SK-N-SH (cell line): ENCODE measurements at regions not wholly inside any gene's neighbourhood (a gene's known extent, or its start where the extent isn't known, plus 50 kb on each side); places are given as distances from the start of the nearest gene placed in this dataset.

Source experiments
- CTCF ChIA-PET: fragments of 300-600, 350-600 bp; formaldehyde crosslinking; extraction: SDS; loops from one replicate; lab custom pipeline; 2021; lab: Yijun Ruan, JAX
- POLR2A ChIA-PET: fragments of 350-600 bp; sonication (Branson Sonifier 250); formaldehyde crosslinking; extraction: SDS; loops from one replicate; lab custom pipeline; 2020; ENCODE audit warnings: antibody characterized with exemption, inconsistent platforms; lab: Yijun Ruan, JAX
- DNase-seq: peaks from one replicate; pipeline ENCODE4 v3.0.0; 2012
- H2AFZ ChIP-seq: fragments of 200-600 bp; sonication (generic); 2 replicates; pipeline ENCODE4 v1.8.1; 2016; ENCODE audit warnings: antibody characterized with exemption, mild to moderate bottlenecking, low read depth
- H3F3A ChIP-seq: fragments of 200-600 bp; sonication (generic); replicated peaks from 2 replicates; pipeline ENCODE3; 2016; ENCODE audit warnings: antibody characterized with exemption, mild to moderate bottlenecking; ENCODE audit not compliant: insufficient read depth
- H3K27ac ChIP-seq, 2 experiments: fragments of 200-500 bp in 1 of 2; fragments of 200-600 bp in 1 of 2; sonication (Bioruptor generic) in 1 of 2; sonication (generic), shearing (Covaris generic) in 1 of 2; 2 replicates each; pipeline versions ENCODE4 v1.5.1 to v1.6.1; 2014 to 2016; ENCODE audit warnings: low read depth in 2 of 2, inconsistent platforms in 1 of 2, low read length in 1 of 2, mild to moderate bottlenecking in 1 of 2, mixed read lengths in 1 of 2
- H3K27me3 ChIP-seq: fragments of 200-600 bp; sonication (generic), shearing (Covaris generic); 2 replicates; pipeline ENCODE4 v1.6.1; 2016; ENCODE audit warnings: mixed run types; ENCODE audit not compliant: insufficient read depth
- H3K36me3 ChIP-seq, 2 experiments: fragments of 200-500 bp in 1 of 2; fragments of 200-600 bp in 1 of 2; sonication (Bioruptor generic) in 1 of 2; sonication (generic) in 1 of 2; replicated peaks in 1 of 2; 2 replicates each; pipeline versions ENCODE3 to v1.5.1; 2014 to 2016; ENCODE audit warnings: low read length in 1 of 2, mild to moderate bottlenecking in 1 of 2; ENCODE audit not compliant: insufficient read depth in 2 of 2, control insufficient read depth in 1 of 2
- H3K4me1 ChIP-seq, 2 experiments: fragments of 200-500 bp in 1 of 2; fragments of 200-600 bp in 1 of 2; sonication (Bioruptor generic) in 1 of 2; sonication (generic), shearing (Covaris generic) in 1 of 2; 2 replicates each; pipeline versions ENCODE4 v1.5.1 to v1.6.1; 2014 to 2016; ENCODE audit warnings: low read depth in 1 of 2, low read length in 1 of 2, mixed run types in 1 of 2; ENCODE audit not compliant: insufficient read depth in 2 of 2, control insufficient read depth in 1 of 2
- H3K4me2 ChIP-seq: fragments of 200-600 bp; sonication (generic), shearing (Covaris generic); 2 replicates; pipeline ENCODE4 v1.6.1; 2017; ENCODE audit warnings: mixed run types
- H3K4me3 ChIP-seq, 2 experiments: fragments of 200-500 bp in 1 of 2; fragments of 200-600 bp in 1 of 2; sonication (Bioruptor generic) in 1 of 2; sonication (generic), shearing (Covaris generic) in 1 of 2; 2 replicates each; pipeline versions ENCODE4 v1.5.1 to v1.8.1; 2014 to 2016; ENCODE audit warnings: low read depth in 2 of 2, inconsistent platforms in 1 of 2, low read length in 1 of 2, mild to moderate bottlenecking in 1 of 2, mixed read lengths in 1 of 2, moderate library complexity in 1 of 2
- H3K79me2 ChIP-seq: fragments of 200-600 bp; sonication (generic); 2 replicates; pipeline ENCODE4 v1.8.1; 2017; ENCODE audit warnings: mild to moderate bottlenecking; ENCODE audit not compliant: insufficient read depth
- H3K9ac ChIP-seq: fragments of 200-600 bp; sonication (generic); 2 replicates; pipeline ENCODE4 v1.6.1; 2017; ENCODE audit warnings: mixed run types
- H3K9me2 ChIP-seq: fragments of 200-600 bp; sonication (generic); 2 replicates; pipeline ENCODE4 v1.6.1; 2017; ENCODE audit warnings: mixed run types
- H3K9me3 ChIP-seq: fragments of 200-600 bp; sonication (generic); 2 replicates; pipeline ENCODE4 v1.6.1; 2017; ENCODE audit warnings: mixed run types, mild to moderate bottlenecking, moderate library complexity
- H4K20me1 ChIP-seq: fragments of 200-600 bp; sonication (generic); 2 replicates; pipeline ENCODE4 v1.6.1; 2017; ENCODE audit warnings: mild to moderate bottlenecking, mixed run types; ENCODE audit not compliant: insufficient read depth
- CHD2 ChIP-seq: fragments of 150-350 bp; IDR thresholded peaks from 2 replicates; pipeline ENCODE4 v1.6.1; 2018; ENCODE audit warnings: low read length; ENCODE audit not compliant: partially characterized antibody
- ELF1 ChIP-seq: IDR thresholded peaks from 2 replicates; pipeline ENCODE4 v1.4.0; 2012
- EP300 ChIP-seq, 2 experiments: IDR thresholded peaks; 2 replicates each; pipeline versions ENCODE4 v1.4.0 to v1.6.1; 2012; ENCODE audit warnings: borderline replicate concordance in 1 of 2, low read depth in 1 of 2, low read length in 1 of 2
- EZH2phosphoT487 ChIP-seq: fragments of 200-600 bp; sonication (generic); IDR thresholded peaks from 2 replicates; pipeline ENCODE4 v1.6.1; 2017; ENCODE audit warnings: low read depth, mixed run types, mild to moderate bottlenecking, antibody characterized with exemption, moderate library complexity, borderline replicate concordance
- FOXJ3 ChIP-seq: sonication (generic); formaldehyde crosslinking; IDR thresholded peaks from 2 replicates; pipeline ENCODE4 v1.5.1; 2020; ENCODE audit warnings: mild to moderate bottlenecking, missing genetic modification reagents
- FOXM1 ChIP-seq: IDR thresholded peaks from 2 replicates; pipeline ENCODE4 v1.4.0; 2012; ENCODE audit warnings: low read depth, mild to moderate bottlenecking
- JUND ChIP-seq: IDR thresholded peaks from 2 replicates; pipeline ENCODE4 v1.4.0; 2012
- MEF2A ChIP-seq: IDR thresholded peaks from 2 replicates; pipeline ENCODE4 v1.4.0; 2012; ENCODE audit warnings: low read depth, borderline replicate concordance
- NFIC ChIP-seq: IDR thresholded peaks from 2 replicates; pipeline ENCODE4 v1.4.0; 2012; ENCODE audit warnings: borderline replicate concordance
- NRF1 ChIP-seq: IDR thresholded peaks from 2 replicates; pipeline ENCODE4 v1.6.1; 2012; ENCODE audit warnings: low read depth, mild to moderate bottlenecking, low read length
- POLR2AphosphoS5 ChIP-seq: IDR thresholded peaks from 2 replicates; pipeline ENCODE4 v1.6.1; 2012; ENCODE audit warnings: low read depth, low read length
- RAD21 ChIP-seq: IDR thresholded peaks from 2 replicates; pipeline ENCODE4 v1.6.1; 2012; ENCODE audit warnings: mild to moderate bottlenecking, low read length
- REST ChIP-seq: IDR thresholded peaks from 2 replicates; pipeline ENCODE4 v1.6.1; 2012; ENCODE audit warnings: mild to moderate bottlenecking, low read depth, low read length, moderate library complexity
- RXRA ChIP-seq: IDR thresholded peaks from 2 replicates; pipeline ENCODE4 v1.4.0; 2012; ENCODE audit warnings: low read depth, mild to moderate bottlenecking, borderline replicate concordance
- TEAD4 ChIP-seq: IDR thresholded peaks from 2 replicates; pipeline ENCODE4 v1.4.0; 2012; ENCODE audit warnings: mild to moderate bottlenecking, borderline replicate concordance; ENCODE audit not compliant: insufficient read depth
- USF1 ChIP-seq: IDR thresholded peaks from 2 replicates; pipeline ENCODE4 v1.4.0; 2012; ENCODE audit warnings: low read depth, borderline replicate concordance
- USF2 ChIP-seq: fragments of 150-350 bp; IDR thresholded peaks from 2 replicates; pipeline ENCODE4 v1.6.1; 2017; ENCODE audit warnings: antibody characterized with exemption, low read length, low read depth, borderline replicate concordance
- YY1 ChIP-seq: IDR thresholded peaks from 2 replicates; pipeline ENCODE4 v1.4.0; 2012; ENCODE audit warnings: low read depth, mild to moderate bottlenecking
- WGBS: methylation state at CpG from one replicate; pipeline ENCODE4 v1.1.6; 2017; ENCODE audit warnings: low lambda C conversion rate; 5-methylcytosine and 5-hydroxymethylcytosine counted together

- no peaks in the 10 kb centered on the region for H3K9me2 ChIP-seq
- H3K9ac ChIP-seq, result no peak overlapping the region
- no peaks in the 10 kb centered on the region for H3K9me3 ChIP-seq
- H2AFZ ChIP-seq, result no peak overlapping the region
- POLR2A ChIA-PET, result no interaction called here
- H3K4me1 ChIP-seq, result peaks cover 0 to 2% of the 10 kb centered on the region in 2 experiments; a peak in 2 of 4 replicates
- no peaks in the 10 kb centered on the region; the same call in 1 of the 2 replicates for H3K27me3 ChIP-seq
- H4K20me1 ChIP-seq, result no peaks in the 10 kb centered on the region
- no peaks in the 10 kb centered on the region for H3K36me3 ChIP-seq
- DNase-seq, result peak; percentile 5
- no peak overlapping the region for H3K4me2 ChIP-seq
- WGBS, result 7% methylated on average over 3 of the region's 4 CpGs
- no peak for TF ChIP-seq MEF2A
- TF ChIP-seq, all 33 proteins: peak for 0
- Histone ChIP-seq H3F3A (no peaks in the 10 kb centered on the region), H3K79me2 (no peaks in the 10 kb centered on the region), H3K4me3 (no peak overlapping the region), H3K27ac (no peak overlapping the region)
- CTCF ChIA-PET, result no interaction called here
Observed at GRCh38 chr12:32983968-32984367, 87.4 kb upstream of the PKP2 start.

DNA sequence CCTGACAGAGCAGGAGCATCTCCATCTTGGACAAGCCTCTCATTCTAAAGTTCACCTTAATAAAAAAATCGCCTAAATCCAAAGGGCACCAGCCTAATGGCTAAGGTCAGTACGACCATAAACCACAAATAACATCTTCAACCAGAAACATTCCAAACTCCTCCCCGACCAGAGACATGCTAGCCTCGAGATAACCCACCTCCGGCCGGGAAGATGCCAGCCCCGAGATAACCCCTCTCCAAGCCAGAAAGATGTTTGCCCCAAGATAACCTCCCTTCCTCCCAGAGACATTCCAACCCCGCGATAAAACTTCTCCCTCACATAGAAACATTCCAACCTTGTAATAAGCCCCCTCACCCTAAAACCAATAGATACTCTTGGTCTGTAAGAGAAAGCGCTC is 86.8 kb upstream of the PKP2 start:
- Histone ChIP-seq H3K27ac (no peak overlapping the region), H2AFZ (no peak overlapping the region), H3K4me2 (no peak overlapping the region), H3K4me1 (peaks cover 0 to 2% of the 10 kb centered on the region in 2 experiments; a peak in 2 of 4 replicates), H3K9me3 (no peaks in the 10 kb centered on the region), H3K79me2 (no peaks in the 10 kb centered on the region), H3K27me3 (no peaks in the 10 kb centered on the region; the same call in 1 of the 2 replicates), H4K20me1 (no peaks in the 10 kb centered on the region), H3K9me2 (no peaks in the 10 kb centered on the region), H3K9ac (no peak overlapping the region), H3K4me3 (no peak overlapping the region), H3F3A (no peaks in the 10 kb centered on the region), H3K36me3 (no peaks in the 10 kb centered on the region)
- TF ChIP-seq RXRA (no peak), YY1 (no peak), CHD2 (no peak), USF2 (no peak), FOXM1 (no peak), RAD21 (no peak), EP300 (IDR thresholded peaks at IDR 0.05; ENCODE audit: borderline replicate concordance in 1 of 2, low read depth in 1 of 2, low read length in 1 of 2) (no peak), USF1 (no peak)
- WGBS, result under 1% methylated on average over 10 of the region's 10 CpGs
- CTCF ChIA-PET, result no interaction called here
- no peak for DNase-seq
- POLR2A ChIA-PET, result no interaction called here

DNA sequence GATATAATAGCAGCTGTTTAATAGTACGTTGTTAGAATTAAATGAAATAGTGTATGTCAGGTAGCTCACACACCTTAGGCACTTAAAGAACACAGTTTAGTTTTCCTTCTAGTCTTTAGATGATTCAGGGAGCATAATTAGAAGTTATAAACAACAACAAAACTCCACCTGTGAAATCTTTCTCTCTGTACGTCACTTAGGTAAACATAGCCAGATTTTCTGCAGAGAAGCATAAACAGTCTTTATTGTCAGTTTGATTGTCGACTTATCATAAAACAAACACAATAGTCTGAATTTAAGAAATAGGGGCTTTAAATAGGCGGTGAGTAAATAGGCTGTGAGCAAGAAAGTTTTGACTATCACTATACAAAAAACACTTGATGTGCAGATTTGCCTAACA is 84.6 kb upstream of the PKP2 start:
- under 1% methylated on average over 4 of the region's 4 CpGs for WGBS
- DNase-seq, result no peak
- H3K9ac ChIP-seq, result no peak overlapping the region

More for the DNA sequence above, 84.6 kb upstream of the PKP2 start:
- Histone ChIP-seq H3K4me2 (no peak overlapping the region), H3K36me3 (no peaks in the 10 kb centered on the region), H3K4me1 (peaks cover 0 to 2% of the 10 kb centered on the region in 2 experiments; a peak in 2 of 4 replicates), H3K9me3 (no peaks in the 10 kb centered on the region), H4K20me1 (no peaks in the 10 kb centered on the region), H3F3A (no peaks in the 10 kb centered on the region), H3K27me3 (no peaks in the 10 kb centered on the region; the same call in 1 of the 2 replicates), H3K27ac (no peak overlapping the region), H3K4me3 (no peak overlapping the region), H2AFZ (no peak overlapping the region), H3K9me2 (no peaks in the 10 kb centered on the region), H3K79me2 (no peaks in the 10 kb centered on the region)
- CTCF ChIA-PET, result no interaction called here
- POLR2A ChIA-PET, result no interaction called here
- TF ChIP-seq NRF1 (no peak), FOXJ3 (no peak), RXRA (no peak), ELF1 (no peak), JUND (no peak), POLR2AphosphoS5 (no peak), TEAD4 (no peak), REST (no peak), NFIC (no peak), EZH2phosphoT487 (no peak), USF1 (no peak)
